Naive thymus-derived CD4-positive, alpha-beta T cell (primary cell): ENCODE measurements at regions not wholly inside any gene's neighbourhood (a gene's known extent, or its start where the extent isn't known, plus 50 kb on each side); places are given as distances from the start of the nearest gene placed in this dataset.
A peak's percentile ranks its signal among the peaks of the same experiment; 100 is the strongest.
"Not testable (repeated sequence)": the region's sequence is repeated elsewhere in the genome, so short reads cannot be mapped to it uniquely, and the experiment has no call there.

ENCODE experiments used
- ATAC-seq: fragments of 150-1000 bp; cut with Tn5 transposase; 2 replicates; pipeline ENCODE4 v1.10.0; 2021; ENCODE audit warnings: mild to moderate bottlenecking, moderate library complexity
- CTCF ChIA-PET: fragments of 350-600 bp; sonication (Branson Sonifier 250); formaldehyde crosslinking; loops from one replicate; lab custom pipeline; 2021; ENCODE audit warnings: antibody characterized with exemption; lab: Charles Lee
- POLR2A ChIA-PET: fragments of 350-600 bp; sonication (Branson Sonifier 250); formaldehyde crosslinking; loops from one replicate; lab custom pipeline; 2021; ENCODE audit warnings: antibody characterized with exemption, inconsistent platforms; lab: Charles Lee
- DNase-seq, 9 donors: peaks; one replicate each; pipeline versions ENCODE4 v3.0.0 to v3.0.0-alpha.2; 2020 to 2022; ENCODE audit warnings: mixed read lengths in 1 of 9
- H3K27ac ChIP-seq: one replicate; pipeline ENCODE4 v1.7.0; 2013; ENCODE audit warnings: mild to moderate bottlenecking, low read depth, low read length, moderate library complexity
- H3K27me3 ChIP-seq, 2 donors: one replicate each; pipeline ENCODE4 v1.7.0; 2013; ENCODE audit warnings: low read length in 2 of 2, mild to moderate bottlenecking in 2 of 2, moderate library complexity in 2 of 2; ENCODE audit not compliant: control insufficient read depth in 2 of 2, insufficient read depth in 2 of 2
- H3K36me3 ChIP-seq, 3 experiments: 1 replicate in 2 of 3; 2 replicates in 1 of 3; pipeline ENCODE4 v1.7.0; 2013; ENCODE audit warnings: low read length in 3 of 3, mild to moderate bottlenecking in 3 of 3, moderate library complexity in 1 of 3; ENCODE audit not compliant: insufficient read depth in 3 of 3, control insufficient read depth in 2 of 3
- H3K4me1 ChIP-seq, 2 donors: one replicate each; pipeline ENCODE4 v1.7.0; 2013; ENCODE audit warnings: low read length in 2 of 2, mild to moderate bottlenecking in 2 of 2, moderate library complexity in 1 of 2; ENCODE audit not compliant: control insufficient read depth in 2 of 2, insufficient read depth in 2 of 2
- H3K4me3 ChIP-seq: 2 replicates; pipeline ENCODE4 v1.7.0; 2013; ENCODE audit warnings: mild to moderate bottlenecking, low read length
- H3K9me3 ChIP-seq, 3 experiments: 1 replicate in 2 of 3; 2 replicates in 1 of 3; pipeline ENCODE4 v1.7.0; 2013; ENCODE audit warnings: low read length in 3 of 3; ENCODE audit not compliant: control insufficient read depth in 2 of 3
- H3K27ac Mint-ChIP-seq, 9 donors: one replicate each; pipeline ENCODE4 v1.8.0; 2020 to 2022; ENCODE audit warnings: mixed read lengths in 9 of 9, mild to moderate bottlenecking in 8 of 9, moderate library complexity in 5 of 9, inconsistent platforms in 2 of 9
- H3K27me3 Mint-ChIP-seq, 5 donors: one replicate each; pipeline ENCODE4 v1.8.0; 2021 to 2022; ENCODE audit warnings: mixed read lengths in 5 of 5, mild to moderate bottlenecking in 1 of 5
- H3K36me3 Mint-ChIP-seq, 5 donors: one replicate each; pipeline ENCODE4 v1.8.0; 2020 to 2022; ENCODE audit warnings: mixed read lengths in 5 of 5, mild to moderate bottlenecking in 3 of 5, inconsistent platforms in 1 of 5
- H3K4me1 Mint-ChIP-seq, 7 donors: one replicate each; pipeline ENCODE4 v1.8.0; 2020 to 2022; ENCODE audit warnings: mixed read lengths in 7 of 7, mild to moderate bottlenecking in 3 of 7, inconsistent platforms in 1 of 7
- H3K4me3 Mint-ChIP-seq, 10 donors: one replicate each; pipeline ENCODE4 v1.8.0; 2020 to 2022; ENCODE audit warnings: mild to moderate bottlenecking in 10 of 10, mixed read lengths in 10 of 10, moderate library complexity in 6 of 10, inconsistent platforms in 2 of 10
- H3K9me3 Mint-ChIP-seq, 11 donors: one replicate each; pipeline ENCODE4 v1.8.0; 2020 to 2022; ENCODE audit warnings: mixed read lengths in 11 of 11, mild to moderate bottlenecking in 4 of 11, inconsistent platforms in 1 of 11, moderate library complexity in 1 of 11
- intact Hi-C, 2 donors: fragments of 100-400 bp; cut with micrococcal nuclease; formaldehyde crosslinking; loops; one replicate each; pipeline ENCODE4 v1.15.1; 2023

- POLR2A ChIA-PET, CTCF ChIA-PET, H3K4me3 ChIP-seq, H3K27ac ChIP-seq, H3K27ac Mint-ChIP-seq, H3K4me3 Mint-ChIP-seq, H3K36me3 Mint-ChIP-seq, DNase-seq, H3K9me3 ChIP-seq, H3K4me1 Mint-ChIP-seq, H3K27me3 ChIP-seq, H3K4me1 ChIP-seq, intact Hi-C loops, H3K36me3 ChIP-seq: not testable (repeated sequence)
- H3K27me3 Mint-ChIP-seq, result peaks cover 0 to 11% (median 0%) of the 10 kb centered on the region in 5 donors
- peak; percentile 29 for ATAC-seq
- peaks cover 0 to 17% (median 7%) of the 10 kb centered on the region in 11 donors for H3K9me3 Mint-ChIP-seq
Observed at GRCh38 chr15:24426286-24427054, 249.1 kb upstream of the NPAP1 start.

DNA sequence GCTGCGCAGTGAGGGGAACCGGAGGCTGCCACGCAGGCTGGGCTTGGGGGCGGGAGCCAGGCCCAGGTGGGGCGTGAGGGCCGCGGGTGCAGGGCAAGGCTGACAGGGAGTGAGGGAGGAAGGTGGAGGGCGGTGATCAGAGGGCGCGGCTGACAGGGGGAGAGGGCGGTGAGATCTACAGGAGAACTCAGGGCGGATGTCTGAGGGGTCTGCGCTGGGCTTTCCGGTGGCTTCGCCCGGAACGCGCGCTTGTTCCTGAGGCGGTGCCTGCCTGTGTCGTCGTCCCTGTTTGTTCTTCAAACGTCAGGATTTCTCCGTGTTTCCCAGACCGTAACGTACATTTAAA is 248.5 kb upstream of the NPAP1 start:
- ATAC-seq, DNase-seq, H3K4me1 Mint-ChIP-seq, H3K4me3 Mint-ChIP-seq, POLR2A ChIA-PET, H3K36me3 ChIP-seq, H3K4me1 ChIP-seq, CTCF ChIA-PET, H3K27ac ChIP-seq, H3K27ac Mint-ChIP-seq, H3K4me3 ChIP-seq, H3K36me3 Mint-ChIP-seq, intact Hi-C loops, H3K27me3 ChIP-seq, H3K9me3 ChIP-seq: not testable (repeated sequence)
- Mint-ChIP-seq H3K27me3 (peaks cover 0 to 11% (median 0%) of the 10 kb centered on the region in 5 donors), H3K9me3 (peaks cover 0 to 17% (median 7%) of the 10 kb centered on the region in 11 donors)

DNA sequence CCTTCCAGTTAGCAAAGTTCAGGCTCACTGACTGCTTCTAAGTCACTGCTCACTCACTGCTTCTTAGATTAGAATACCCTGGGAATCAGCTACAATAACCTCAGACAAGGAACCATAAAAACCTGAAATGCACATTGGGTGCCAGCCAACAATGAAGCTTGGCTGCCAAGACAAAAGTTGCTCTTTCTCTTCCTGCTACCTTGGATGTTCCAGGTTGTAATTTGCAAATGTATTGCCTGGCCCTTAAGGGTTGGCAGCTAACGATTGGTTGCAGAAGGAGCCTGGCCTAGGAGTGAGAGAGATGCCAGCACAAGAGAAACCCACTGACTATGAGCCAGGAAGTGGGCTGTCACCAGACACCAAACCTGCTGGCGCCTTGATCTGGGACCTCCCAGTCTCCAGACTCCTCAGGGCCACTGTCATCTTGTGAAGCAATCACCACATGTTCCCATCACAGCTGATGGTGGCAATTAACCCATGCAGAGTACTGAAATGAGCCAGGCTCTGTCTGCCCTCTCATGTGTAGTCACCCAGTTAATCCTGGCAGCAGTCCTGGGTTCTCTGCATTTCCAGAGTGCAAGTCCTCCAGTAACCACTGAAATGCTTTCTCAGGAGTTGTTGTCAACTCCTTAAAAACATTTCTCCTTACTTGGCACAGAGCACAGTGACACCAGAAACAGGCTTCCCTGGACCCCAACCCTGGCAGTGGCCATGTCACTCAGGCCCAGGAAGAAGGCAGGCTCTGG is 240.3 kb upstream of the NPAP1 start:
- H3K27me3 Mint-ChIP-seq, H3K4me3 ChIP-seq, H3K27me3 ChIP-seq, H3K4me3 Mint-ChIP-seq, CTCF ChIA-PET, H3K4me1 Mint-ChIP-seq, H3K36me3 Mint-ChIP-seq, H3K9me3 ChIP-seq, ATAC-seq, POLR2A ChIA-PET, H3K36me3 ChIP-seq, H3K27ac ChIP-seq, intact Hi-C loops, DNase-seq, H3K4me1 ChIP-seq, H3K27ac Mint-ChIP-seq: not testable (repeated sequence)
- peaks cover 0 to 21% (median 4%) of the 10 kb centered on the region in 11 donors for H3K9me3 Mint-ChIP-seq

GRCh38 chr15:24437270-24437669 is 238.3 kb upstream of the NPAP1 start:
- H3K27me3 Mint-ChIP-seq, H3K4me1 Mint-ChIP-seq, H3K27ac Mint-ChIP-seq, ATAC-seq, CTCF ChIA-PET, intact Hi-C loops, H3K9me3 ChIP-seq, H3K36me3 ChIP-seq, H3K27ac ChIP-seq, DNase-seq, H3K4me3 Mint-ChIP-seq, POLR2A ChIA-PET, H3K27me3 ChIP-seq, H3K4me1 ChIP-seq, H3K36me3 Mint-ChIP-seq, H3K4me3 ChIP-seq: not testable (repeated sequence)
- H3K9me3 Mint-ChIP-seq, result peaks cover 0 to 23% (median 4%) of the 10 kb centered on the region in 11 donors

GRCh38 chr15:24437735-24438134 is 237.8 kb upstream of the NPAP1 start:
- H3K27ac ChIP-seq, POLR2A ChIA-PET, DNase-seq, CTCF ChIA-PET, H3K4me3 Mint-ChIP-seq, H3K36me3 Mint-ChIP-seq, H3K4me1 Mint-ChIP-seq, H3K9me3 ChIP-seq, ATAC-seq, H3K4me1 ChIP-seq, H3K36me3 ChIP-seq, H3K27me3 ChIP-seq, H3K27ac Mint-ChIP-seq, intact Hi-C loops, H3K27me3 Mint-ChIP-seq, H3K4me3 ChIP-seq: not testable (repeated sequence)
- peaks cover 0 to 23% (median 4%) of the 10 kb centered on the region in 11 donors for H3K9me3 Mint-ChIP-seq

GRCh38 chr15:24477107-24478025 is 198.2 kb upstream of the NPAP1 start:
- H3K27ac Mint-ChIP-seq, ATAC-seq, H3K27ac ChIP-seq, H3K4me1 Mint-ChIP-seq, POLR2A ChIA-PET, H3K9me3 ChIP-seq, H3K27me3 ChIP-seq, H3K4me1 ChIP-seq, CTCF ChIA-PET, intact Hi-C loops, H3K4me3 Mint-ChIP-seq, H3K36me3 ChIP-seq, H3K4me3 ChIP-seq, DNase-seq, H3K36me3 Mint-ChIP-seq: not testable (repeated sequence)
- H3K27me3 Mint-ChIP-seq, result peaks cover 0 to 11% (median 7%) of the 10 kb centered on the region in 5 donors
- peaks cover 0 to 21% (median 11%) of the 10 kb centered on the region in 11 donors for H3K9me3 Mint-ChIP-seq
